ENCODE measurements at regions not wholly inside any gene's neighbourhood (a gene's known extent, or its start where the extent isn't known, plus 50 kb on each side); places are given as distances from the start of the nearest gene placed in this dataset.

DNA sequence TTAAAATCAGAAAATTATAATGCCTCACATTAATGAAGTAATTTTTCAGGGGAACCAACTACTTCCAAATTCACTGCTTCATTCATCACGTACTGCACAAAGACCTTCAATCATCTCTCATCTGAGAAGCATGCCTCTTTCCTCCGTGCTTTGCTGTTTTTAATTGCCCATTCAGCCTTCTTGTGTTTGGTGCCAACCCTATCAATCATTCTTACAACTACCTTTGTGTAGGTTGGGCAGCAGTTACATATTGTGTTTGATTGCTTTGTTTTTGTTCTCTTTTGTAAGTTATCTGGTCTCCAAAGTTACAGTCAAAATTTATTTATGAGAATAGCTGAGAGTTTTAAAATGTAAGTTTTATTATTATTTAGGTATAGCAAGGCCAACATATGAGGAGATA, 549.0 kb upstream of the SLC8A1 start:
- TF ChIP-seq, protein P1, sequence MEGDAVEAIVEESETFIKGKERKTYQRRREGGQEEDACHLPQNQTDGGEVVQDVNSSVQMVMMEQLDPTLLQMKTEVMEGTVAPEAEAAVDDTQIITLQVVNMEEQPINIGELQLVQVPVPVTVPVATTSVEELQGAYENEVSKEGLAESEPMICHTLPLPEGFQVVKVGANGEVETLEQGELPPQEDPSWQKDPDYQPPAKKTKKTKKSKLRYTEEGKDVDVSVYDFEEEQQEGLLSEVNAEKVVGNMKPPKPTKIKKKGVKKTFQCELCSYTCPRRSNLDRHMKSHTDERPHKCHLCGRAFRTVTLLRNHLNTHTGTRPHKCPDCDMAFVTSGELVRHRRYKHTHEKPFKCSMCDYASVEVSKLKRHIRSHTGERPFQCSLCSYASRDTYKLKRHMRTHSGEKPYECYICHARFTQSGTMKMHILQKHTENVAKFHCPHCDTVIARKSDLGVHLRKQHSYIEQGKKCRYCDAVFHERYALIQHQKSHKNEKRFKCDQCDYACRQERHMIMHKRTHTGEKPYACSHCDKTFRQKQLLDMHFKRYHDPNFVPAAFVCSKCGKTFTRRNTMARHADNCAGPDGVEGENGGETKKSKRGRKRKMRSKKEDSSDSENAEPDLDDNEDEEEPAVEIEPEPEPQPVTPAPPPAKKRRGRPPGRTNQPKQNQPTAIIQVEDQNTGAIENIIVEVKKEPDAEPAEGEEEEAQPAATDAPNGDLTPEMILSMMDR (IDR thresholded peaks at IDR 0.05; ENCODE audit: insufficient read depth, low read length) = no peak
- TF ChIP-seq POLR2AphosphoS5 (IDR thresholded peaks at IDR 0.05; ENCODE audit: low read depth) = no peak
- no peak for TF ChIP-seq GABPA (IDR thresholded peaks at IDR 0.05; ENCODE audit: low read depth)
- no peak for TF ChIP-seq SPI1 (IDR thresholded peaks at IDR 0.05; ENCODE audit: borderline replicate concordance, low read depth)
- TF ChIP-seq, protein P2, sequence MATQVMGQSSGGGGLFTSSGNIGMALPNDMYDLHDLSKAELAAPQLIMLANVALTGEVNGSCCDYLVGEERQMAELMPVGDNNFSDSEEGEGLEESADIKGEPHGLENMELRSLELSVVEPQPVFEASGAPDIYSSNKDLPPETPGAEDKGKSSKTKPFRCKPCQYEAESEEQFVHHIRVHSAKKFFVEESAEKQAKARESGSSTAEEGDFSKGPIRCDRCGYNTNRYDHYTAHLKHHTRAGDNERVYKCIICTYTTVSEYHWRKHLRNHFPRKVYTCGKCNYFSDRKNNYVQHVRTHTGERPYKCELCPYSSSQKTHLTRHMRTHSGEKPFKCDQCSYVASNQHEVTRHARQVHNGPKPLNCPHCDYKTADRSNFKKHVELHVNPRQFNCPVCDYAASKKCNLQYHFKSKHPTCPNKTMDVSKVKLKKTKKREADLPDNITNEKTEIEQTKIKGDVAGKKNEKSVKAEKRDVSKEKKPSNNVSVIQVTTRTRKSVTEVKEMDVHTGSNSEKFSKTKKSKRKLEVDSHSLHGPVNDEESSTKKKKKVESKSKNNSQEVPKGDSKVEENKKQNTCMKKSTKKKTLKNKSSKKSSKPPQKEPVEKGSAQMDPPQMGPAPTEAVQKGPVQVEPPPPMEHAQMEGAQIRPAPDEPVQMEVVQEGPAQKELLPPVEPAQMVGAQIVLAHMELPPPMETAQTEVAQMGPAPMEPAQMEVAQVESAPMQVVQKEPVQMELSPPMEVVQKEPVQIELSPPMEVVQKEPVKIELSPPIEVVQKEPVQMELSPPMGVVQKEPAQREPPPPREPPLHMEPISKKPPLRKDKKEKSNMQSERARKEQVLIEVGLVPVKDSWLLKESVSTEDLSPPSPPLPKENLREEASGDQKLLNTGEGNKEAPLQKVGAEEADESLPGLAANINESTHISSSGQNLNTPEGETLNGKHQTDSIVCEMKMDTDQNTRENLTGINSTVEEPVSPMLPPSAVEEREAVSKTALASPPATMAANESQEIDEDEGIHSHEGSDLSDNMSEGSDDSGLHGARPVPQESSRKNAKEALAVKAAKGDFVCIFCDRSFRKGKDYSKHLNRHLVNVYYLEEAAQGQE (IDR thresholded peaks at IDR 0.05; ENCODE audit: insufficient replicate concordance, low read depth) = no peak

All from HL-60 (cell line).